Cardiac septum (tissue), 1 donor: ENCODE measurements at regions not wholly inside any gene's neighbourhood (a gene's known extent, or its start where the extent isn't known, plus 50 kb on each side); places are given as distances from the start of the nearest gene placed in this dataset.

Experiments
- DNase-seq: peaks from one replicate; pipeline ENCODE4 v3.0.0-alpha.2; 2020; ENCODE audit warnings: low spot score
- intact Hi-C: fragments of 100-400 bp; cut with DNase I; formaldehyde crosslinking; loops from one replicate; pipeline ENCODE4 v1.14.0; 2022
- donor health status: DM: no; HTN: no; CAD: no.

- intact Hi-C loops: loop anchor here (5.0 kb wide), 3 partner anchors 87 to 143 kb away; partner anchors contain the start of gene NAV1
- DNase-seq: no peak
These were observed 110.2 kb downstream of the NAV1 start for GRCh38 chr1:201648907-201649721.

- intact Hi-C loops: loop anchor here (5.0 kb wide), 4 partner anchors 42 to 142 kb away; partner anchors contain the start of gene NAV1
- peak; percentile 91 for DNase-seq
These were observed 111.1 kb downstream of the NAV1 start for GRCh38 chr1:201649761-201650622.

- no peak for DNase-seq
- intact Hi-C loops: loop anchor here (5.0 kb wide), 1 partner anchor 42 kb away; no protein-coding TSS in a partner anchor
These were observed 111.7 kb downstream of the NAV1 start for GRCh38 chr1:201650623-201650933.

GRCh38 chr1:201652181-201652580 is 113.3 kb downstream of the NAV1 start:
- no peak for DNase-seq
- intact Hi-C loops: loop anchor here (5.0 kb wide), 1 partner anchor 40 kb away; no protein-coding TSS in a partner anchor

DNA sequence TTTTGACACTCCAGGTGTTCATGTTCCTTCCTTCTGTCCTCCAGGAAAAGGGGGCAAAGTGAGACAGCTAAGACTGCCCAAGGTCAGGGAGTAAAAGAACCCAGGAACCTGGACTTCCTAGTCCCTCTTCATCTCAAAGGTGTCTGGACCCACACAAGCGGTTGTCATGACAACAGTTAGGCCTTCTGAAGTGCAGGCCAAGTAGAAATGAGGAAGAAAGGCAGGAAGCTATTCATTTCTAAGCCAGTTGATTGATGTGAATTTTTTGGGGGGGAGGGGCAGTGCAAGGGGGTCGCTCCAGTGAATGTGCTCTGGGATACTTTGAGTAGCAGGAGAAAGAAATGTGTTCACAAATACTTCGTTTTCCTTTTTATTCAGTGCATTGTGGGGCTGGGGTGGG is 114.3 kb downstream of the NAV1 start:
- intact Hi-C loops: loop anchor here (5.0 kb wide), 1 partner anchor 39 kb away; no protein-coding TSS in a partner anchor
- no peak for DNase-seq

GRCh38 chr1:201653883-201654282 is 115.0 kb downstream of the NAV1 start:
- no peak for DNase-seq
- intact Hi-C loops: loop anchor here (5.0 kb wide), 1 partner anchor 38 kb away; no protein-coding TSS in a partner anchor

GRCh38 chr1:201655243-201655642 is 116.3 kb downstream of the NAV1 start:
- DNase-seq: no peak
- intact Hi-C loops: no loop called here

DNA sequence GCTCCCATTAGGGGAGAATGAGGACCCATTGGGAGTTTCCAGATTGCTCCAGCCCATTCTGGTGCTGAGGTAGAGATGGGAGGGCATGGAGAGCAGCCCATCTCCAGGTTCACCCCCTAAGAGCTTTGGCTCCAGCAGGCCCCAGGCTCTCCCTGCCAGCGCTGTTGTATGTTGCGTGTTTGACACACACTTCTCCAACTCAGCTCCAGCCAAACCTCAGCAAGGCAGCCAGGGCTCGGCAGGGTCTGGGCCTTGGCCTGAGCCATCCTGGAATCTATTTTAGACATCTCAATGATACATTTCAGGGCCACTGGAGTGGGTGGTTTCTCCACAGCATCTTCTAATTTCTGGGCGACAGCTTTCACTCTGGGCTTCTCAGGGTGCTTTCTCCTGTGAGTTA is 117.0 kb downstream of the NAV1 start:
- no peak for DNase-seq
- intact Hi-C loops: no loop called here

DNA sequence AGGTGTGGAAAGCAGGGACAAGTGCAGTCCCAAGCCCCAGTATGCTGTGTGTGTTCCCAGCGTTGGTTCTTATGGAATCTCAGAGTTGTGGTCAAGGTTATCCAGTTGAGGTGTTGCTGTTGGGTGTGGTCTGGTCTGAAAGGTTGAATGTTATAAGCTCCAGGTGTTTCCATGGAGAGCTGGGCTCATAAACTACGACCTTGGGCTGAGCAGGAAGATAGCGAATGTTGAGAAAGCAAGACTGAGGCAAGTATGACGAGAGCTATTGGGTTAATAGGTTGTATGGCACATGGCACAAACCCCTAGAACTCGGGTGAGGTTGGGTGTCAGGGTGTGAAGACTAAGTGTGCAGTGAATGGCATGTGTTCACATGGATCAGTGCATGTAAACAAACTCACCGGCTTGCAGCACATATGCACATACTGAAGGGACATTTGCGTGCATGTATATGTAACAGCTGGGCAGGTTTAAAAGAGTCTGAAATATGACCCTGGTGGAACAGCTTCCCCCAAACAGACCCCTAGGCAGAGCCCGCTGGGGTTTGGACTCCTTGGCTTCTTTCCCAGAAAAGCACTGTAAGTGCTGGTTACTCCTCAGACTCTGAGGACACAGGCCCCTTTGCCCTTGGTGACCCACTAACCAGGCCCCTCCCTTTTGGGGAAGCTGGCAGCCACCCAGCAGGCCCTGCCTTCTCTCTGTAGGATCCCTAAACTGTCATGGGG is 117.5 kb downstream of the NAV1 start:
- intact Hi-C loops: no loop called here

GRCh38 chr1:201659572-201659971 is 120.6 kb downstream of the NAV1 start:
- DNase-seq: no peak
- intact Hi-C loops: no loop called here

More for the DNA sequence above, 117.5 kb downstream of the NAV1 start:
- DNase-seq: no peak

DNA sequence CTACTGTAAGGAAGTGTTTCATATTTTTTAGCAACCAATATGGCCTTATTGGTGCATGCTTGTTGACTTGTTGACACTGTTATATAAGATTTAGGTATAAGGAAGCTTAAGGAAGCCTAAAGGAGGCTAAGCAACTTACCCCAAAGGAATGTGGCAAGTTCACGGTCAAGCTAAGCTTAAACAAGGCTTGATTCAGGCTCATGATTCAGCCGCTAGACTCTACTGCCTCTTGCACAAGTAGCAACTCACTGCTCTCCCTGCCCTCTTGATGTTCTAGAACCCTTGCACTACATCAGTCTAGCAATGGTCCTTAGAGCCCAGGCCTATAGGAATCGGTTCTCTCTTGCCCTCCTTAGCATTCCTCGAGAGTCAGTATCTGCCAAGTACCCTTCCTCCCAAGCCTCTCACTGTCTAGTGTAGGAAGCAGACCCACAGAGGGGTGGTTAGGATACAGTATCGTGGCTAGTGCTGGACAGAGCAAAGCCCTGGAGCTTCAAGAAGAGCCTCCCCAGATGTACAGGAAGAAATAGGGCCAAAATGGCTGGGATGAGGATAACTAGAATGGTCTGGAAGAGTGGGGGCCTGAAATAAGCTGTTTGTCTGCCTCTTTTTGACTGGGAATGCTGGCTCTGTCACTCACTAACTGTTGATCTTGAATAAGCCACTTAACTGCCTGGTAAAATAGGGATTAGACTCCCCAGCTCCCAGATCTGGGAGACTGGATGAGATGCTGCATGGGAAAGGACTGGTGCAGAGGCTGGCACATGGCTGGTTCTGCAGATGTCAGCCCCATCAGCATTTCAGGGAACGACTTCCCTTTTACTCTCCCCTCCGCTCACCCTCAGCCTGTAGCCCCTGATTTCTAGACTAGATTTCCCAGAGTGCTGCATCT is 122.2 kb downstream of the NAV1 start:
- intact Hi-C loops: no loop called here
- DNase-seq: no peak

DNA sequence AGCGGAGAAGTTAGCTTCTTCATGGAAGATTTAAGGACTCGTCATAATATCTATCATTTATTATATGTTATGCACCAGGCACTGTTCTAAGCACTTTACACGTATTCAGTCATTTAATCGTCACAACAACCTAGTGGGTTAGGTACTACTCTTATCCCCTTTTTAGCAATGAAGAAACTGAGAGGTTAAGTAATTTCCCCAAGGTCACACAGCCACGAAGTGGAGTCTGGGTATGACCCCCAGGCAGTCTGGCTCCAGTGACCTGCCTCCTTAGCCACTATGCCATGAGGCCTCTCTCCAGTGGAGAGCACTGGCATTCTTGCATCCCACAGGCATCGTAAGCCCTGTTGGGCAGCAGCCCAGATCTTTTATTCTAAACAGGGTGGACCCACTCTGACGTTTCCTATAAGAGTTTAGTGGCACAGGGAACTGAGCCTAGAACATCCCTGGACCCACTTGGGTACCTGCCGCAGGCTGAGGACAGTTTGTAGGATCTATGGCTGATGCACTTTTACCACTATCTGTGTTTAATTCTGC is 123.0 kb downstream of the NAV1 start:
- no peak for DNase-seq
- intact Hi-C loops: no loop called here

DNA sequence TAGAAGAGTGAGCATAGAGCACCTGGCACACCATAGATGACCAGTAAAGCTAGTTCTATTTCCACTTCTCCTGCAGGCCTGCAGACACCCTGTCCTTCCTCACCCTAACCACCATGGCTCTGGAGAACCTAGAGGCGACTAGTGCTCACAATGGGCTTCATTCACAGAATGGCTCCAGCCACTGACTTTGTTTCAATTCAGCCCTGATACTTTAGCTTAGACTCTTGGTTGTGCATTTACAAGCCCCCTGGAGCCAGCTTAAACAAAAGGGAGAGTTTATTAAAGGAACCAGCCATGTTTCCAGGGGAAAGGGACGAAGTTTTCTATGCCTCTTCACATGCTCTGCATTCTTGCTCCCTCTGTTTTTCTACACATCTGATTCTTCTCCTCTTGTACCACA is 123.7 kb downstream of the NAV1 start:
- intact Hi-C loops: no loop called here

DNA sequence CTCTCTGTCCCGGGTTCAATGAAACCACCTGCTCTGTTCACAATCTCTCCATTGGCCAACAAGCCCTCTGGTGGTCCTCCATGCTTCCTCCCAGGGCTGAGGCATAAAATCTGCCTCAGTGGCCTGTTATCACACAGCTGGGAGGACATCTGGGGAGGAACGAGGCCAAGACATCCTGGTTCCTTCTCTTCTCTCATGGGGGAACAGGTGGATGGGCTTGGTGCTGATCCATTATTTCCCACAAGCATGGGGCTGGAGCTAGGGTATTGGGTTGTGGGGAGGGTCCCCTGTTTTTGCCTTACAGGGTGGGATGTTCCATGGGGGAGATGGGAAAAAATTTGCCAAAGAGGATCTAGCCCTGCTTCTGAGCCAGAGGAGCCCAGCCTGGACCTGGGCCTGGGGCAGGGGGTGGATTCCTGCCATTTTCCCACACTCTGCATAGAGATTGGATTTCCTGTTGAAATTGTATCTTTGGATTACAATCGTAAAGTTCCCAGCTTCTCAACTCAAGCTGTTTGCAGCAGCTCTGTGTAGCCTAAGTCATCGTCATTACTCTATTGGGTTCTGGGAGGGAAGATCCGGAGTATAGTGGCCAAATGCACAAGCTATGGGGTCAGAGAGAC is 124.7 kb downstream of the NAV1 start:
- DNase-seq: no peak
- intact Hi-C loops: no loop called here

More for the DNA sequence above, 123.7 kb downstream of the NAV1 start:
- DNase-seq: no peak

DNA sequence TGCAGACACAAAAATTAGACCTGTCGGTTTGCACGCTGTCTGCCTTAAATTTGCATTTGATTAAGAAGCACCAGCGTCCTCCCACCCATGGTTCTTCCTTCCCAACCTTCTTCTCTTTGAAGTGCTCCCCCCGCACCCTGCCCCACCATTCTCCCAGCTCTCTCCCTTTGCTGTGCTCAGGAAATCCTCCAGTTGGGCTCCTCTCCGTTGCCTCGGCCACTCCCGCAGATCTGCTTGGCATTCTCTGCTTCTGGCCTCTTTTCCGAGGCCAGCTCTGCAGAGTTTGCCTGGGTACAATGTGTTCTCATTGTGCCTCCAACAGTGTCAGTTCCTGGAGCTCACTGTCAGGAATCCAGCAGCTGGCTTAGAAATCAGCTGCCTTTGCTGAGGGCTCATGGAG is 126.1 kb downstream of the NAV1 start:
- DNase-seq: no peak
- intact Hi-C loops: no loop called here

GRCh38 chr1:201666102-201666501 is 127.2 kb downstream of the NAV1 start:
- no peak for DNase-seq
- intact Hi-C loops: no loop called here

DNA sequence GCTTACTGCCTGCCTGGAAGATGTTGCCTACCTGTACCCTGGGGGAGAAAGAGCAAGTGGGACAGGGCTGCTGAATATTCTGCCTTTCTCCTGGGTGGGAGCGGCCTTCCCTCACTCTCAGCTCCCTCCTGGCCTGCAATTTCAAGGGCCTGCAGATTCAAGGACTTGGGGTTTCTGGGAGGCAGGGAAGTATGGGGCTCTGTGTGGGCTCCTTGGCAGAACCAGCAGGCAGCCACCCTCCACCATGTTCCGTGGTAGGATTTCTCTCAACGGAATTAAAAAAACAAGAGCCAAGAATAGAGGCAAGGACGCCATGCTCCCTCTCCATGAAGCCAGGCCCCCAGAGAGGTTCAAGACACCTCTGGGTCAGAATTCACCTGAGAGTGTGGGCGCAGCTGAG is 127.7 kb downstream of the NAV1 start:
- DNase-seq: no peak
- intact Hi-C loops: no loop called here

DNA sequence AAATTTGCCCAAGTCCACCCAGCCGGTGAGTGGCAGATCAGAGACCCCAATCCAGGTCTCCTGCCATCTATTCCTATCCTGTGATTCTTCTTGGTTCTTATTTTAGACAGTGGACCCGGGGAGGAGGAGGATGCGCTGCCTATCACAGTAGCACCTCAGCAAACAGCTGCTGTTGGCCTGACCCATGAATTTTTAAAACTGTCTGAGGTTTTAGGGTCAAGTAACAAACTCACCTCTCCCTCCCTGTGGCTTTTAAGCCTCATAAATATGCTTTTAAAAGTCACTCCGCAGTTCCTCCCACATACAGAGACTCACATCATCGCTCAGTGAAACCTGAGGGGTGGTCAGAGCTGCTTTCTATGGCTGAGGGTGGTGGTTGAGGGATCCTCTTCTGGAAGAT is 128.6 kb downstream of the NAV1 start:
- DNase-seq: no peak
- intact Hi-C loops: no loop called here
